Putamen (tissue), 1 donor: ENCODE measurements at regions not wholly inside any gene's neighbourhood (a gene's known extent, or its start where the extent isn't known, plus 50 kb on each side); places are given as distances from the start of the nearest gene placed in this dataset.
"Not testable (repeated sequence)": the region's sequence is repeated elsewhere in the genome, so short reads cannot be mapped to it uniquely, and the experiment has no call there.

ENCODE experiments used
- DNase-seq: peaks from one replicate; pipeline ENCODE4 v3.0.0-alpha.2; 2016; ENCODE audit warnings: low spot score

- no peak for DNase-seq
These were observed 648.1 kb upstream of the NOVA1 start for GRCh38 chr14:27245947-27246346.

- no peak for DNase-seq
These were observed 656.1 kb upstream of the NOVA1 start for GRCh38 chr14:27253966-27254365.

GRCh38 chr14:27256805-27257204 lies 659.0 kb upstream of the NOVA1 start:
- DNase-seq, result no peak

GRCh38 chr14:27267876-27268275 lies 670.0 kb upstream of the NOVA1 start:
- DNase-seq, result no peak

GRCh38 chr14:27270716-27271115 lies 672.9 kb upstream of the NOVA1 start:
- DNase-seq, result no peak

GRCh38 chr14:27278341-27278740 lies 680.5 kb upstream of the NOVA1 start:
- DNase-seq, result no peak

- no peak for DNase-seq
These were observed 707.7 kb upstream of the NOVA1 start for GRCh38 chr14:27305441-27305945.

- not testable (repeated sequence) for DNase-seq
These were observed 714.9 kb upstream of the NOVA1 start for GRCh38 chr14:27312730-27313129.

GRCh38 chr14:27314231-27314630 lies 716.4 kb upstream of the NOVA1 start:
- no peak for DNase-seq

GRCh38 chr14:27315477-27315876 lies 717.6 kb upstream of the NOVA1 start:
- no peak for DNase-seq

GRCh38 chr14:27315947-27316346 lies 718.1 kb upstream of the NOVA1 start:
- no peak for DNase-seq

- no peak for DNase-seq
These were observed 721.1 kb upstream of the NOVA1 start for GRCh38 chr14:27318774-27319420.

- DNase-seq, result no peak
These were observed 722.4 kb upstream of the NOVA1 start for GRCh38 chr14:27320261-27320660.

GRCh38 chr14:27327095-27327494 lies 729.3 kb upstream of the NOVA1 start:
- no peak for DNase-seq

- DNase-seq, result no peak
These were observed 740.2 kb upstream of the NOVA1 start for GRCh38 chr14:27338012-27338411.

GRCh38 chr14:27363036-27363435 lies 765.2 kb upstream of the NOVA1 start:
- not testable (repeated sequence) for DNase-seq

GRCh38 chr14:27366596-27366995 lies 768.8 kb upstream of the NOVA1 start:
- DNase-seq, result no peak

GRCh38 chr14:27367345-27367744 lies 769.5 kb upstream of the NOVA1 start:
- DNase-seq, result no peak

- no peak for DNase-seq
These were observed 772.2 kb upstream of the NOVA1 start for GRCh38 chr14:27370074-27370473.

- DNase-seq, result no peak
These were observed 772.9 kb upstream of the NOVA1 start for GRCh38 chr14:27370775-27371174.

- DNase-seq, result no peak
These were observed 773.4 kb upstream of the NOVA1 start for GRCh38 chr14:27371209-27371608.

GRCh38 chr14:27371868-27372267 lies 774.0 kb upstream of the NOVA1 start:
- DNase-seq, result no peak

GRCh38 chr14:27372771-27373170 lies 774.9 kb upstream of the NOVA1 start:
- no peak for DNase-seq

- DNase-seq, result no peak
These were observed 786.3 kb upstream of the NOVA1 start for GRCh38 chr14:27384124-27384523.
